ENCODE measurements at regions not wholly inside any gene's neighbourhood (a gene's known extent, or its start where the extent isn't known, plus 50 kb on each side); places are given as distances from the start of the nearest gene placed in this dataset.

GRCh38 chr5:175809531-175810121, 61.8 kb upstream of the CPLX2 start:
- H3K27ac ChIP-seq (ENCODE audit: low read depth, low read length, poor library complexity, severe bottlenecking) = no peak overlapping the region
- H3K4me1 ChIP-seq (ENCODE audit: insufficient read depth, low read length, poor library complexity, severe bottlenecking) = no peaks in the 10 kb centered on the region
- BruUV-seq (replicated peaks) = no TSS peak
- intact Hi-C loops (cut with micrococcal nuclease; ENCODE audit: unreplicated experiment) = no loop called here
- TF ChIP-seq EZH2 (IDR thresholded peaks at IDR 0.05; ENCODE audit: borderline replicate concordance, low read depth, low read length, poor library complexity, severe bottlenecking) (no peak), CTCF (conservative IDR thresholded peaks at IDR 0.05; ENCODE audit: low read depth, low read length) (no peak)
- H3K4me3 ChIP-seq (ENCODE audit: low read depth, low read length, poor library complexity, severe bottlenecking) = no peak overlapping the region
- ChIA-PET CTCF (no interaction called here), POLR2A (ENCODE audit: low non-redundant PET) (no interaction called here)
- H3K9me3 ChIP-seq (ENCODE audit: low read depth, low read length, poor library complexity, severe bottlenecking) = no peaks in the 10 kb centered on the region
- H3K36me3 ChIP-seq (ENCODE audit: insufficient read depth, low read length, poor library complexity, severe bottlenecking) = no peaks in the 10 kb centered on the region
- no peaks in the 10 kb centered on the region for H3K27me3 ChIP-seq (replicated peaks; ENCODE audit: insufficient read depth, low read depth, low read length, poor library complexity)
- DNase-seq (ENCODE audit: low spot score) = peak; percentile 59

GRCh38 chr5:175810457-175810856, 60.9 kb upstream of the CPLX2 start:
- H3K4me1 ChIP-seq (ENCODE audit: insufficient read depth, low read length, poor library complexity, severe bottlenecking) = no peaks in the 10 kb centered on the region
- ChIA-PET CTCF (no interaction called here), POLR2A (ENCODE audit: low non-redundant PET) (no interaction called here)
- no TSS peak for BruUV-seq (replicated peaks)
- H3K9me3 ChIP-seq (ENCODE audit: low read depth, low read length, poor library complexity, severe bottlenecking) = no peaks in the 10 kb centered on the region
- intact Hi-C loops (cut with micrococcal nuclease; ENCODE audit: unreplicated experiment) = no loop called here
- DNase-seq (ENCODE audit: low spot score) = no peak
- H3K4me3 ChIP-seq (ENCODE audit: low read depth, low read length, poor library complexity, severe bottlenecking) = no peak overlapping the region
- no peaks in the 10 kb centered on the region for H3K36me3 ChIP-seq (ENCODE audit: insufficient read depth, low read length, poor library complexity, severe bottlenecking)
- TF ChIP-seq EZH2 (IDR thresholded peaks at IDR 0.05; ENCODE audit: borderline replicate concordance, low read depth, low read length, poor library complexity, severe bottlenecking) = no peak
- no peak for TF ChIP-seq CTCF (conservative IDR thresholded peaks at IDR 0.05; ENCODE audit: low read depth, low read length)
- H3K27ac ChIP-seq (ENCODE audit: low read depth, low read length, poor library complexity, severe bottlenecking) = no peak overlapping the region
- H3K27me3 ChIP-seq (replicated peaks; ENCODE audit: insufficient read depth, low read depth, low read length, poor library complexity) = no peaks in the 10 kb centered on the region

GRCh38 chr5:175811589-175811988, 59.8 kb upstream of the CPLX2 start:
- ChIA-PET CTCF (no interaction called here), POLR2A (ENCODE audit: low non-redundant PET) (no interaction called here)
- TF ChIP-seq EZH2 (IDR thresholded peaks at IDR 0.05; ENCODE audit: borderline replicate concordance, low read depth, low read length, poor library complexity, severe bottlenecking) (no peak), CTCF (conservative IDR thresholded peaks at IDR 0.05; ENCODE audit: low read depth, low read length) (no peak)
- Histone ChIP-seq H3K36me3 (ENCODE audit: insufficient read depth, low read length, poor library complexity, severe bottlenecking) (no peaks in the 10 kb centered on the region), H3K27me3 (replicated peaks; ENCODE audit: insufficient read depth, low read depth, low read length, poor library complexity) (no peaks in the 10 kb centered on the region), H3K4me1 (ENCODE audit: insufficient read depth, low read length, poor library complexity, severe bottlenecking) (no peaks in the 10 kb centered on the region), H3K27ac (ENCODE audit: low read depth, low read length, poor library complexity, severe bottlenecking) (no peak overlapping the region), H3K9me3 (ENCODE audit: low read depth, low read length, poor library complexity, severe bottlenecking) (no peaks in the 10 kb centered on the region), H3K4me3 (ENCODE audit: low read depth, low read length, poor library complexity, severe bottlenecking) (no peak overlapping the region)
- no TSS peak for BruUV-seq (replicated peaks)
- DNase-seq (ENCODE audit: low spot score) = no peak
- intact Hi-C loops (cut with micrococcal nuclease; ENCODE audit: unreplicated experiment) = no loop called here
